A673 (cell line): ENCODE measurements at regions not wholly inside any gene's neighbourhood (a gene's known extent, or its start where the extent isn't known, plus 50 kb on each side); places are given as distances from the start of the nearest gene placed in this dataset.

Experiments
- BruUV-seq: library from RNA; stranded (reverse); fragments of 400-500 nt; replicated peaks from 2 replicates; lab custom pipeline; 2021; lab: Mats Ljungman, UMichigan
- CTCF ChIA-PET: fragments of 300-600 bp; sonication (Branson Sonifier 250); formaldehyde crosslinking; loops from one replicate; lab custom pipeline; 2022; ENCODE audit warnings: antibody characterized with exemption; lab: Charles Lee
- POLR2A ChIA-PET: fragments of 300-600 bp; sonication (Branson Sonifier 250); formaldehyde crosslinking; loops from one replicate; lab custom pipeline; 2022; ENCODE audit warnings: antibody characterized with exemption; ENCODE audit not compliant: low non-redundant PET; lab: Charles Lee
- DNase-seq: peaks from one replicate; pipeline ENCODE4 v3.0.0-alpha.2; 2015; ENCODE audit warnings: low spot score
- H3K27ac ChIP-seq: fragments of 200-600 bp; sonication (generic); 2 replicates; pipeline ENCODE4 v1.5.1; 2016; ENCODE audit warnings: mixed run types, low read depth, mild to moderate bottlenecking, mixed read lengths, antibody characterized with exemption, low read length; ENCODE audit not compliant: poor library complexity, severe bottlenecking
- H3K27me3 ChIP-seq: fragments of 200-600 bp; sonication (generic); replicated peaks from 2 replicates; pipeline ENCODE4 v1.6.1; 2017; ENCODE audit warnings: mixed run types, low read depth, mild to moderate bottlenecking, mixed read lengths, antibody characterized with exemption, low read length; ENCODE audit not compliant: insufficient read depth, poor library complexity
- H3K36me3 ChIP-seq: fragments of 200-600 bp; sonication (generic); 2 replicates; pipeline ENCODE4 v1.6.1; 2016; ENCODE audit warnings: mixed run types, mild to moderate bottlenecking, mixed read lengths, antibody characterized with exemption, low read length; ENCODE audit not compliant: insufficient read depth, poor library complexity, severe bottlenecking
- H3K4me1 ChIP-seq: fragments of 200-600 bp; sonication (generic); 2 replicates; pipeline ENCODE4 v1.6.1; 2017; ENCODE audit warnings: mixed run types, mild to moderate bottlenecking, mixed read lengths, antibody characterized with exemption, low read length; ENCODE audit not compliant: insufficient read depth, poor library complexity, severe bottlenecking
- H3K4me3 ChIP-seq: fragments of 200-600 bp; sonication (generic); 2 replicates; pipeline ENCODE4 v1.5.1; 2016; ENCODE audit warnings: low read depth, mixed run types, mild to moderate bottlenecking, mixed read lengths, low read length; ENCODE audit not compliant: poor library complexity, severe bottlenecking
- H3K9me3 ChIP-seq: fragments of 200-600 bp; sonication (generic); 2 replicates; pipeline ENCODE4 v1.6.1; 2016; ENCODE audit warnings: mixed run types, low read depth, mild to moderate bottlenecking, mixed read lengths, antibody characterized with exemption, low read length; ENCODE audit not compliant: poor library complexity, severe bottlenecking
- EZH2 ChIP-seq: fragments of 200-600 bp; sonication (generic); IDR thresholded peaks from 2 replicates; pipeline ENCODE4 v1.6.1; 2017; ENCODE audit warnings: borderline replicate concordance, low read depth, mild to moderate bottlenecking, mixed read lengths, antibody characterized with exemption, low read length; ENCODE audit not compliant: poor library complexity, severe bottlenecking
- intact Hi-C: fragments of 100-400 bp; cut with micrococcal nuclease; formaldehyde crosslinking; loops from one replicate; pipeline ENCODE4 v1.10.0; 2022; ENCODE audit not compliant: unreplicated experiment
- TF ChIP-seq, protein P1 (sequence below): fragments of 300-800, 200-600 bp; sonication (generic); conservative IDR thresholded peaks from 2 replicates; pipeline ENCODE4 v1.5.1; 2017; ENCODE audit warnings: low read depth, mild to moderate bottlenecking, antibody characterized with exemption, low read length, moderate library complexity, mixed read lengths

DNA sequence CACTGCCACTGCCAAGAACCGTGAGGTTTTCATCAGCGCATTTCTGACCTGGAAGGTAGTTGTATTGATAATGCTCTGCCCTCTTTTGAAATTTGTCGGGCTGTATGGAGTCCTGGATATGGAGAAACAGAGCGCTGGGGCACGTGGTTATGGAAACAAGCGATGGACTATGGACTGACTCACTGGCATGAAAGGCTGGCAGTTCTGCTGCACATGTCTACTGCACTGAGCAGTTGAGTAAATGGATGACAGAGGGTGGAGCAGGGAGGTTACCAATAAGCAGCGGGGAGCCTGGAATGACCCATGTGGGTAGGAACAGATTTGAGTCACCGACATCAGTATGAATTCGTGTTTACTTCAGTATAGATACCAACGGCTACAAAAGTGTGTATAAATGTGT lies 429.5 kb downstream of the OCA2 start:
- BruUV-seq, result no TSS peak

DNA sequence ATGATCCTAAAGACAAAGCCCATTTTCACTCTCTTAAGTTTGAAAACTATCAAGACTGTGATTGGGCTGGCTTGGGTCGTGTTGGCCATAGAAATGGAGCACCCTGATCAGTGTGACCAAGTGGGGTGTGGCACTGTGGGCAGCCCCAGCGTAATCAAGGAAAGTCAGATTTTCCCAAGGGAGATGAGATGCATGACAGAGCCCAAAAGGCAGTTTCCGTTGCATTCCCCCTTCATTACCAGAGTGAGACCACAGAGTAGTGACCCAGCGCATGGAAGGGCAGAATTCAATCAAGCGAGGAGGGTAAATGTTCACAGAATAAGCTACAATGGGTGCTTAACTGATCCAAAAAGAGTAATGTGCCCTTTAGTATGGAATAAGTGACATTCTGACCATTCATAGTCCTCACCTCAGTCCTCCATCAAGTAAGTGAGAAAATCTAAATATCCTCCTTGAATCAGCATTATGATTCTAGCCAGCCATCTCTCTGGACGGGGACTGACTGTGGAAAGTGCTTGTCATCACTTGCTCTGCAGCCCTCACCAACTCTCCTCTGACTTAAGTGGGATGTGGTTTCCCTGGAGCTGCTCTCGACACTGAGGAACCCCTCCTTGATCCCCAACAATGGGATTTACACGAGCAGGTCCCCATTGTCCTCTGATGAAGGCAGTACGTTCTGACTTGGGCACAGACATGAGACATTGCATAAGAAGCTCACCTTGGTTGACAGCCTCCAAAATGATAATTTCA lies 430.5 kb downstream of the OCA2 start:
- no peaks in the 10 kb centered on the region for H3K27me3 ChIP-seq
- DNase-seq, result no peak
- no peak overlapping the region for H3K27ac ChIP-seq
- no peaks in the 10 kb centered on the region for H3K36me3 ChIP-seq
- H3K4me3 ChIP-seq, result no peak overlapping the region
- intact Hi-C loops, result no loop called here
- no peak for TF ChIP-seq EZH2
- TF ChIP-seq, protein P1, sequence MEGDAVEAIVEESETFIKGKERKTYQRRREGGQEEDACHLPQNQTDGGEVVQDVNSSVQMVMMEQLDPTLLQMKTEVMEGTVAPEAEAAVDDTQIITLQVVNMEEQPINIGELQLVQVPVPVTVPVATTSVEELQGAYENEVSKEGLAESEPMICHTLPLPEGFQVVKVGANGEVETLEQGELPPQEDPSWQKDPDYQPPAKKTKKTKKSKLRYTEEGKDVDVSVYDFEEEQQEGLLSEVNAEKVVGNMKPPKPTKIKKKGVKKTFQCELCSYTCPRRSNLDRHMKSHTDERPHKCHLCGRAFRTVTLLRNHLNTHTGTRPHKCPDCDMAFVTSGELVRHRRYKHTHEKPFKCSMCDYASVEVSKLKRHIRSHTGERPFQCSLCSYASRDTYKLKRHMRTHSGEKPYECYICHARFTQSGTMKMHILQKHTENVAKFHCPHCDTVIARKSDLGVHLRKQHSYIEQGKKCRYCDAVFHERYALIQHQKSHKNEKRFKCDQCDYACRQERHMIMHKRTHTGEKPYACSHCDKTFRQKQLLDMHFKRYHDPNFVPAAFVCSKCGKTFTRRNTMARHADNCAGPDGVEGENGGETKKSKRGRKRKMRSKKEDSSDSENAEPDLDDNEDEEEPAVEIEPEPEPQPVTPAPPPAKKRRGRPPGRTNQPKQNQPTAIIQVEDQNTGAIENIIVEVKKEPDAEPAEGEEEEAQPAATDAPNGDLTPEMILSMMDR, result no peak
- H3K4me1 ChIP-seq, result no peaks in the 10 kb centered on the region
- ChIA-PET CTCF (no interaction called here), POLR2A (no interaction called here)
- H3K9me3 ChIP-seq, result peaks cover 51% of the 10 kb centered on the region
- no TSS peak for BruUV-seq

More for the DNA sequence above, 429.5 kb downstream of the OCA2 start:
- no peak for DNase-seq
- H3K9me3 ChIP-seq, result peaks cover 51% of the 10 kb centered on the region
- no peaks in the 10 kb centered on the region for H3K27me3 ChIP-seq
- no peaks in the 10 kb centered on the region for H3K4me1 ChIP-seq
- TF ChIP-seq EZH2, result no peak
- TF ChIP-seq, protein P1, result no peak
- CTCF ChIA-PET, result no interaction called here
- POLR2A ChIA-PET, result no interaction called here
- no peak overlapping the region for H3K27ac ChIP-seq
- H3K36me3 ChIP-seq, result no peaks in the 10 kb centered on the region
- intact Hi-C loops, result no loop called here
- no peak overlapping the region for H3K4me3 ChIP-seq

DNA sequence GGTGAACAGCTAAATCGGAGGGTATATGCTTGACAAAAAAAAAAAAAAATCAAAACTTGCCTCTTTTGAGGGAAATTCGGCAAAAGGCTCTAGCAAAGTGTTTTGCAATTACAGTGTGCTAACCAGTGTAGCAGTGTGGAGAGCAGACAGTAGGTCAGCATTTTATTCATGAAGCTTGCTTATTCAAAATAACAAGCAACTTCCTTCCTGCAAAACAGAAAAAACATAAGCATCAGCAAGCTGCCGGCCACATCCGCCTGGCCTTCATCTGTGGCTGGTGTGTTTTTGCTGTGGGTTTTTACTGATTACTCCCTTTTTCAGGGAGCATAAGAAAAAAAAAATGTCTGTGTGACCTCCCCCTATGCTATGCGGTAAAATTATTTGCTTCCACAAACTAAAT lies 434.1 kb downstream of the OCA2 start:
- no peak overlapping the region for H3K27ac ChIP-seq
- H3K9me3 ChIP-seq, result peaks cover 40% of the 10 kb centered on the region
- BruUV-seq, result no TSS peak
- no peaks in the 10 kb centered on the region for H3K36me3 ChIP-seq
- H3K27me3 ChIP-seq, result no peaks in the 10 kb centered on the region
- no peak overlapping the region for H3K4me3 ChIP-seq
- TF ChIP-seq, protein P1, result no peak
- TF ChIP-seq EZH2, result no peak
- no peak for DNase-seq
- H3K4me1 ChIP-seq, result no peaks in the 10 kb centered on the region
- intact Hi-C loops, result no loop called here
- ChIA-PET CTCF (no interaction called here), POLR2A (no interaction called here)
